AG10803 (cell line): ENCODE measurements at regions not wholly inside any gene's neighbourhood (a gene's known extent, or its start where the extent isn't known, plus 50 kb on each side); places are given as distances from the start of the nearest gene placed in this dataset.

Experiments used
- DNase-seq: peaks from one replicate; pipeline ENCODE4 v3.0.0; 2010; ENCODE audit warnings: low read depth
- H3K4me3 ChIP-seq: 2 replicates; pipeline ENCODE4 v1.5.1; 2011; ENCODE audit warnings: mild to moderate bottlenecking, low read length, control low read depth
- CTCF ChIP-seq: conservative IDR thresholded peaks from 2 replicates; pipeline ENCODE4 v1.5.1; 2011; ENCODE audit warnings: mild to moderate bottlenecking, low read length, control low read depth, inconsistent platforms

GRCh38 chr10:78551184-78552005 is 517.4 kb upstream of the ZMIZ1 start:
- H3K4me3 ChIP-seq, result no peak overlapping the region
- no peak for DNase-seq
- no peak for TF ChIP-seq CTCF

DNA sequence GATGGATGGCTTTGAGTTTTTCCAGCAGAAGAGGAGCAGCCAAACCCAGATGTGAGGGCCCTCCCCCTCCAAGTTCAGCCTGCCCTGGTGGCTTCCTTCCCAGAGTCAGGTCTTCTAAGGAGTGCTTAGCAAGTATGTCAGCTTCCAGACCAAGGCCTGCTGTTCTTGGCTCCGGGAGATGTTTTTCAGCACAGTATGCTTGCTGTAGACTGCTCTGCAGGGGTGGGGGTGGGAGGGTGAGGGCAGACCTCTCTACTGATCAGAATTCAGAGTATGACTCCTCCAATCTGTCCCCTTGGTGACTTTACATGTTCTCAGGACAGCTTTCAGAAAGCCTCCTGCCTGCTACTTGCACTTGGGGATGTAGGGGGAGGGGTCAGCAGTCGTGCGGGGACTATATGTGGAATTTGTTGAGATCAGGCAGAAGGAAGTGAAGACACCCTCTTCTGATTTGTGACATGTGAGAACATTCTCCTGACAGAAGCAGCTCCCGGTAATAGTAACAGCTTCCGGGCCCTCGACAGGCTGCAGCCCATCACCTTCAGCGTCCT is 516.4 kb upstream of the ZMIZ1 start:
- TF ChIP-seq CTCF, result no peak
- DNase-seq, result peak; percentile 87
- H3K4me3 ChIP-seq, result no peak overlapping the region

- H3K4me3 ChIP-seq, result no peak overlapping the region
- TF ChIP-seq CTCF, result no peak
- DNase-seq, result no peak
Measured at GRCh38 chr10:78553792-78554191, 515.0 kb upstream of the ZMIZ1 start.

DNA sequence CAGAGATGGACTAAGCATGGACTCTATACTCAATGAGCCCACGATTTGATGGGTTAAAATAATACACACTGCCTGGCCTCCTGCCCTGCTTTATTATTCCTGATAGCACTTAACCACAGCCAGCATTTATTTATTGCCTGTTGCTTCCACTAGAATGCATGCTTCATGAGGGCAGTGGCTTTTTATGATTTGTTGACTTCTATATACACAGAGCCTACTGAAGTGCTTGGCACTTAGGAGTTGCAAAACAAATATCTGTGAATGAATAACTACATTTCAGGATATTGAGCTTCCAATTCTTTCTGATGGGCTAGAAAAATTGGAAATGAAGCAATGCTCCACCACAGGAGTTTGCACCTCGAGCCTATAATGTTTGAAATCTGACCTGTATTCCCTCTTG is 513.6 kb upstream of the ZMIZ1 start:
- no peak for DNase-seq
- no peak for TF ChIP-seq CTCF
- no peak overlapping the region for H3K4me3 ChIP-seq

- no peak for TF ChIP-seq CTCF
- no peak overlapping the region for H3K4me3 ChIP-seq
- no peak for DNase-seq
Measured at GRCh38 chr10:78556705-78557432, 511.9 kb upstream of the ZMIZ1 start.

- DNase-seq, result no peak
Measured at GRCh38 chr10:78557433-78557925, 511.3 kb upstream of the ZMIZ1 start.

More at GRCh38 chr10:78557433-78557925, 511.3 kb upstream of the ZMIZ1 start:
- no peak overlapping the region for H3K4me3 ChIP-seq
- no peak for TF ChIP-seq CTCF
